Fibroblast of mammary gland (primary cell): ENCODE measurements at regions not wholly inside any gene's neighbourhood (a gene's known extent, or its start where the extent isn't known, plus 50 kb on each side); places are given as distances from the start of the nearest gene placed in this dataset.
"Not testable (repeated sequence)": the region's sequence is repeated elsewhere in the genome, so short reads cannot be mapped to it uniquely, and the experiment has no call there.

Experiments
- DNase-seq: peaks from one replicate; pipeline ENCODE4 v3.0.0-alpha.2; 2010; ENCODE audit warnings: low read depth
- H3K4me3 ChIP-seq: 2 replicates; pipeline ENCODE4 v1.5.1; 2011; ENCODE audit warnings: low read depth, mild to moderate bottlenecking, low read length, moderate library complexity; ENCODE audit not compliant: control insufficient read depth
- CTCF ChIP-seq: conservative IDR thresholded peaks from 2 replicates; pipeline ENCODE4 v1.5.1; 2011; ENCODE audit warnings: low read depth, low read length, inconsistent platforms; ENCODE audit not compliant: control insufficient read depth, insufficient read depth

GRCh38 chr3:154625756-154626155 is 195.8 kb upstream of the GPR149 start:
- no peak for TF ChIP-seq CTCF
- DNase-seq: no peak
- H3K4me3 ChIP-seq: no peak overlapping the region

- not testable (repeated sequence) for DNase-seq, H3K4me3 ChIP-seq
Measured at GRCh38 chr3:154619621-154620020, 189.6 kb upstream of the GPR149 start.

- DNase-seq: no peak
- no peak overlapping the region for H3K4me3 ChIP-seq
- no peak for TF ChIP-seq CTCF
Measured at GRCh38 chr3:154616298-154616697, 186.3 kb upstream of the GPR149 start.

- no peak for TF ChIP-seq CTCF
- no peak for DNase-seq
- H3K4me3 ChIP-seq: no peak overlapping the region
Measured at GRCh38 chr3:154615471-154615870, 185.5 kb upstream of the GPR149 start.

- DNase-seq: no peak
Measured at GRCh38 chr3:154614601-154615000, 184.6 kb upstream of the GPR149 start.

GRCh38 chr3:154614078-154614477 is 184.1 kb upstream of the GPR149 start:
- DNase-seq: no peak
- H3K4me3 ChIP-seq: no peak overlapping the region
- TF ChIP-seq CTCF: no peak

More at GRCh38 chr3:154614601-154615000, 184.6 kb upstream of the GPR149 start:
- no peak for TF ChIP-seq CTCF
- H3K4me3 ChIP-seq: no peak overlapping the region

GRCh38 chr3:154602241-154602640 is 172.3 kb upstream of the GPR149 start:
- H3K4me3 ChIP-seq: no peak overlapping the region
- no peak for TF ChIP-seq CTCF
- DNase-seq: no peak
